ENCODE measurements at regions not wholly inside any gene's neighbourhood (a gene's known extent, or its start where the extent isn't known, plus 50 kb on each side); places are given as distances from the start of the nearest gene placed in this dataset.

GRCh38 chr17:71905376-71906031 lies 215.3 kb upstream of the SOX9 start:
- DNase-seq (ENCODE audit: low spot score) = no peak

GRCh38 chr17:71909155-71909554 lies 211.7 kb upstream of the SOX9 start:
- DNase-seq (ENCODE audit: low spot score) = no peak

GRCh38 chr17:71910002-71910401 lies 210.8 kb upstream of the SOX9 start:
- no peak for DNase-seq (ENCODE audit: low spot score)

GRCh38 chr17:71914042-71914441 lies 206.8 kb upstream of the SOX9 start:
- no peak for DNase-seq (ENCODE audit: low spot score)

- DNase-seq (ENCODE audit: low spot score) = no peak
Measured at GRCh38 chr17:71914812-71915211, 206.0 kb upstream of the SOX9 start.

GRCh38 chr17:71917715-71918114 lies 203.1 kb upstream of the SOX9 start:
- DNase-seq (ENCODE audit: low spot score) = no peak

- DNase-seq (ENCODE audit: low spot score) = no peak
Measured at GRCh38 chr17:71919186-71919585, 201.6 kb upstream of the SOX9 start.

GRCh38 chr17:71919896-71920295 lies 200.9 kb upstream of the SOX9 start:
- DNase-seq (ENCODE audit: low spot score) = no peak

GRCh38 chr17:71921796-71922195 lies 199.0 kb upstream of the SOX9 start:
- no peak for DNase-seq (ENCODE audit: low spot score)

- no peak for DNase-seq (ENCODE audit: low spot score)
Measured at GRCh38 chr17:71922439-71922838, 198.4 kb upstream of the SOX9 start.

- DNase-seq (ENCODE audit: low spot score) = no peak
Measured at GRCh38 chr17:71926746-71927398, 193.9 kb upstream of the SOX9 start.

GRCh38 chr17:71933306-71933705 lies 187.5 kb upstream of the SOX9 start:
- no peak for DNase-seq (ENCODE audit: low spot score)

- no peak for DNase-seq (ENCODE audit: low spot score)
Measured at GRCh38 chr17:71934520-71934919, 186.3 kb upstream of the SOX9 start.

GRCh38 chr17:71935341-71935740 lies 185.5 kb upstream of the SOX9 start:
- no peak for DNase-seq (ENCODE audit: low spot score)

GRCh38 chr17:71936977-71937376 lies 183.8 kb upstream of the SOX9 start:
- no peak for DNase-seq (ENCODE audit: low spot score)

- no peak for DNase-seq (ENCODE audit: low spot score)
Measured at GRCh38 chr17:71937914-71938313, 182.9 kb upstream of the SOX9 start.

GRCh38 chr17:71938340-71939010 lies 182.3 kb upstream of the SOX9 start:
- DNase-seq (ENCODE audit: low spot score) = no peak

- DNase-seq (ENCODE audit: low spot score) = no peak
Measured at GRCh38 chr17:71941920-71942319, 178.9 kb upstream of the SOX9 start.

- no peak for DNase-seq (ENCODE audit: low spot score)
Measured at GRCh38 chr17:71942626-71943025, 178.2 kb upstream of the SOX9 start.

- DNase-seq (ENCODE audit: low spot score) = no peak
Measured at GRCh38 chr17:71948703-71949422, 172.0 kb upstream of the SOX9 start.

GRCh38 chr17:71959154-71959553 lies 161.7 kb upstream of the SOX9 start:
- DNase-seq (ENCODE audit: low spot score) = no peak

- no peak for DNase-seq (ENCODE audit: low spot score)
Measured at GRCh38 chr17:71963351-71963750, 157.5 kb upstream of the SOX9 start.

GRCh38 chr17:71963791-71964190 lies 157.0 kb upstream of the SOX9 start:
- no peak for DNase-seq (ENCODE audit: low spot score)
